GM12873 (cell line): ENCODE measurements at regions not wholly inside any gene's neighbourhood (a gene's known extent, or its start where the extent isn't known, plus 50 kb on each side); places are given as distances from the start of the nearest gene placed in this dataset.

Experiments used
- TF ChIP-seq, protein P1 (sequence below): IDR thresholded peaks from 2 replicates; pipeline ENCODE4 v1.5.1; 2012; ENCODE audit warnings: low read depth, mild to moderate bottlenecking, moderate library complexity, low read length, control low read depth; ENCODE audit not compliant: insufficient read depth; ENCODE audit errors: missing control alignments

GRCh38 chr6:129766959-129767728 lies 57.2 kb upstream of the ARHGAP18 start:
- TF ChIP-seq, protein P1, sequence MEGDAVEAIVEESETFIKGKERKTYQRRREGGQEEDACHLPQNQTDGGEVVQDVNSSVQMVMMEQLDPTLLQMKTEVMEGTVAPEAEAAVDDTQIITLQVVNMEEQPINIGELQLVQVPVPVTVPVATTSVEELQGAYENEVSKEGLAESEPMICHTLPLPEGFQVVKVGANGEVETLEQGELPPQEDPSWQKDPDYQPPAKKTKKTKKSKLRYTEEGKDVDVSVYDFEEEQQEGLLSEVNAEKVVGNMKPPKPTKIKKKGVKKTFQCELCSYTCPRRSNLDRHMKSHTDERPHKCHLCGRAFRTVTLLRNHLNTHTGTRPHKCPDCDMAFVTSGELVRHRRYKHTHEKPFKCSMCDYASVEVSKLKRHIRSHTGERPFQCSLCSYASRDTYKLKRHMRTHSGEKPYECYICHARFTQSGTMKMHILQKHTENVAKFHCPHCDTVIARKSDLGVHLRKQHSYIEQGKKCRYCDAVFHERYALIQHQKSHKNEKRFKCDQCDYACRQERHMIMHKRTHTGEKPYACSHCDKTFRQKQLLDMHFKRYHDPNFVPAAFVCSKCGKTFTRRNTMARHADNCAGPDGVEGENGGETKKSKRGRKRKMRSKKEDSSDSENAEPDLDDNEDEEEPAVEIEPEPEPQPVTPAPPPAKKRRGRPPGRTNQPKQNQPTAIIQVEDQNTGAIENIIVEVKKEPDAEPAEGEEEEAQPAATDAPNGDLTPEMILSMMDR: no peak

- TF ChIP-seq, protein P1: no peak
Measured at GRCh38 chr6:129764761-129765407, 54.9 kb upstream of the ARHGAP18 start.

DNA sequence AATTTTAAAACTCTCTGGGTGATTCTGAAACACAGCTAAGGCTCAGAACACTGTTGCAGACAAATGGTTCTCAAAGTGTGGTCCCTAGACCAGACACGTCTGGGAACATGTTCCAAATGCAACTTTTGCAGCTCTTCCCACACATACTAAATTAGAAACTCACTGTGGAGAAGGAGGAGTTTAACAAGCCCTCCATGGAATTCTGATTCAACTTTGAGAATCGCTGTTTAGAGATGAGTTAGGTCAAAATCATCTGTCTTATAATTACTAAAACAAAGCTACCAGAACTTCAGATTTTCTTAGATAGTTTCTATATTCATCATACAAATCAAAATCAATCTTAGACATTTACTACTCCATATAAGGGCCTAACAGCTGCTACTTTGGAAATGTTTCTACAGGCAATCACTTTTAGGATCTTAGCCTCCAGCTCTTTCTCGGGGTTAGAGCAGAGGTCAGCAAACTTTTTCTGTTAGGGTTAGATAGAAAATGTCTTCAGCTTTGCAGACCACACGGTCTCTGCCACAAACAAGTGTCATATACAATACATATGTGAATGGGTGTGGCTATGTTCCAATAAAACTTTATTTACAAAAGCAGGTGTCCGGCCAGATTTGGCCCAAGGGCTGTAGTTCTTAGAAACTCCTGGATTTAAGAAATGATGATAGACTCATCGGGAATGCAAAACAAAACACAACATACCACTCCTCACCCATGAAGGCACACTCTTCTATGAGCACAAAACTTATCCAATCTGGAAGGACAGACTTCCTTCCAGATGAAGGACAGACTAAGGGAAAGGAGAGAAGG lies 50.0 kb upstream of the ARHGAP18 start:
- TF ChIP-seq, protein P1: no peak
